PC-3 (cell line): ENCODE measurements at regions not wholly inside any gene's neighbourhood (a gene's known extent, or its start where the extent isn't known, plus 50 kb on each side); places are given as distances from the start of the nearest gene placed in this dataset.

ENCODE experiments used
- ATAC-seq: fragments of 200-7000 bp; cut with Tn5 transposase; 2 replicates; pipeline ENCODE4 v1.9.1; 2020; ENCODE audit warnings: mild to moderate bottlenecking, moderate library complexity
- BruUV-seq: library from RNA; stranded (reverse); fragments of 400-500 nt; replicated peaks from 2 replicates; lab custom pipeline; 2021; lab: Mats Ljungman, UMichigan
- CTCF ChIA-PET: fragments of 300-600 bp; sonication (Branson Sonifier 250); formaldehyde crosslinking; loops from one replicate; lab custom pipeline; 2022; ENCODE audit warnings: antibody characterized with exemption; lab: Charles Lee
- POLR2A ChIA-PET: fragments of 300-600 bp; sonication (Branson Sonifier 250); formaldehyde crosslinking; loops from one replicate; lab custom pipeline; 2022; ENCODE audit warnings: antibody characterized with exemption; ENCODE audit not compliant: unreplicated experiment; lab: Charles Lee
- DNase-seq: peaks from one replicate; pipeline ENCODE4 v3.0.0-alpha.2; 2015
- H2AFZ ChIP-seq: fragments of 300-600 bp; sonication (generic); 2 replicates; pipeline ENCODE4 v1.6.0; 2016; ENCODE audit warnings: antibody characterized with exemption, low read length
- H3F3A ChIP-seq: fragments of 300-600 bp; sonication (generic); one replicate; pipeline ENCODE4 v1.6.0; 2017; ENCODE audit warnings: antibody characterized with exemption, low read length, control low read depth, mild to moderate bottlenecking; ENCODE audit not compliant: unreplicated experiment
- H3K27ac ChIP-seq: fragments of 300-600 bp; sonication (generic); 2 replicates; pipeline ENCODE4 v1.5.1; 2016; ENCODE audit warnings: mild to moderate bottlenecking, low read length
- H3K27me3 ChIP-seq: fragments of 300-600 bp; sonication (generic); 2 replicates; pipeline ENCODE4 v1.6.1; 2016; ENCODE audit warnings: low read length, mixed read lengths
- H3K36me3 ChIP-seq: fragments of 300-600 bp; sonication (generic); 2 replicates; pipeline ENCODE4 v1.6.1; 2016; ENCODE audit warnings: low read depth, mixed run types, low read length, mixed read lengths
- H3K4me1 ChIP-seq: fragments of 300-600 bp; sonication (generic); 2 replicates; pipeline ENCODE4 v1.5.1; 2016; ENCODE audit warnings: low read length; ENCODE audit not compliant: insufficient read depth
- H3K4me2 ChIP-seq: fragments of 300-600 bp; sonication (generic); 2 replicates; pipeline ENCODE4 v1.6.0; 2016; ENCODE audit warnings: low read length
- H3K4me3 ChIP-seq: fragments of 300-600 bp; sonication (generic); 2 replicates; pipeline ENCODE4 v1.5.1; 2016; ENCODE audit warnings: mild to moderate bottlenecking, low read length, mixed read lengths
- H3K79me2 ChIP-seq: fragments of 300-600 bp; sonication (generic); 2 replicates; pipeline ENCODE4 v1.6.1; 2017; ENCODE audit warnings: low read length, mixed read lengths
- H3K9ac ChIP-seq: fragments of 300-600 bp; sonication (generic); 2 replicates; pipeline ENCODE4 v1.6.0; 2016; ENCODE audit warnings: mild to moderate bottlenecking, low read length
- H3K9me2 ChIP-seq: fragments of 300-600 bp; sonication (generic); replicated peaks from 2 replicates; pipeline ENCODE4 v1.6.1; 2016; ENCODE audit warnings: mixed run types, low read length, mixed read lengths
- H3K9me3 ChIP-seq: fragments of 300-600 bp; sonication (generic); 2 replicates; pipeline ENCODE4 v1.6.1; 2016; ENCODE audit warnings: low read length, mixed read lengths
- H4K20me1 ChIP-seq: fragments of 300-600 bp; sonication (generic); 2 replicates; pipeline ENCODE4 v1.6.1; 2016; ENCODE audit warnings: low read length, mixed read lengths
- EZH2 ChIP-seq: fragments of 300-600 bp; sonication (generic); IDR thresholded peaks from one replicate; pipeline ENCODE4 v1.6.1; 2017; ENCODE audit warnings: antibody characterized with exemption, mild to moderate bottlenecking, low read length; ENCODE audit not compliant: unreplicated experiment
- EZH2phosphoT487 ChIP-seq: fragments of 300-600 bp; sonication (generic); IDR thresholded peaks from 2 replicates; pipeline ENCODE4 v1.6.1; 2018; ENCODE audit warnings: mild to moderate bottlenecking, antibody characterized with exemption, low read length, borderline replicate concordance
- intact Hi-C: fragments of 100-400 bp; cut with micrococcal nuclease; formaldehyde crosslinking; loops from 2 replicates; pipeline ENCODE4 v1.9.0; 2023
- TF ChIP-seq, protein P1 (sequence below): fragments of 300-600 bp; sonication (generic); conservative IDR thresholded peaks from 2 replicates; pipeline ENCODE4 v1.5.1; 2017; ENCODE audit warnings: antibody characterized with exemption, low read depth, mild to moderate bottlenecking, low read length

DNA sequence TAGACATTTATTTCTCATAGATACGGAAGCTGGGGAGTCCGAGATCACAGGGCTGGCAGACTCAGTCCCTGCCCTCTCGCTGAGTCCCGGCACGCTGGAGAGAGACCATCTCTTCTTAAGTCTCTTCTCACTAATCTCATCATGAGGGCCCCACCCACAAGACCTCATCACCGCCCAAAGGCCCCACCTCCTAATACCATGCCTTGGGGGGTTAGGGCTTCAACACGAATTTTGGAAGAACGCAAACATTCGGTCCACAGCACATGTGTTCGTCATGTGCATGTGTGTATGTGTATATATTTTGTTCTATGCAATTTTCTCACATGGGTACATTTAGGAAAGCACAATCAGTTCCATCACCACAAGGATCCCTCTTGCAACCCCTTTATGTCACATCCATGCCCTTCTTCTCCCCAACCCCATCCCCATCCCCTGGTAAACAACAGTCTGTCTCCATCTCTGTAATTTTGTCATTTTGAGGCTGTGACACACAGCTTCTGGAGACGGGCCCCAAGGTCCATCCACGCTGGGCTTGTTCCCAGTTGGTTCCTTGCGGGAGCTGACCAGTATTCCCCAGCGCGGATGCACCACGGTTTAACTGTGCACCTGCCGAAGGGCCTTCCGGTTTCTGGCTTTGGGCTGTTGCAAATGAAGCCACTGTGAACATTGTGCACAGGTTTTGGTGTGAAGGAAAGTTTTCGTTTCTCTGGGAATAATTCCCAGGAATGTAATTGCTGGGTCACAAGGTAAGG lies 317.5 kb upstream of the DIO3 start:
- H4K20me1 ChIP-seq: no peaks in the 10 kb centered on the region
- no peaks in the 10 kb centered on the region for H3K9me3 ChIP-seq
- DNase-seq (no peak), ATAC-seq (no peak)
- H3K4me3 ChIP-seq: no peak overlapping the region
- no peaks in the 10 kb centered on the region for H3K36me3 ChIP-seq
- no peaks in the 10 kb centered on the region for H3F3A ChIP-seq
- H3K4me2 ChIP-seq: no peak overlapping the region
- TF ChIP-seq, protein P1, sequence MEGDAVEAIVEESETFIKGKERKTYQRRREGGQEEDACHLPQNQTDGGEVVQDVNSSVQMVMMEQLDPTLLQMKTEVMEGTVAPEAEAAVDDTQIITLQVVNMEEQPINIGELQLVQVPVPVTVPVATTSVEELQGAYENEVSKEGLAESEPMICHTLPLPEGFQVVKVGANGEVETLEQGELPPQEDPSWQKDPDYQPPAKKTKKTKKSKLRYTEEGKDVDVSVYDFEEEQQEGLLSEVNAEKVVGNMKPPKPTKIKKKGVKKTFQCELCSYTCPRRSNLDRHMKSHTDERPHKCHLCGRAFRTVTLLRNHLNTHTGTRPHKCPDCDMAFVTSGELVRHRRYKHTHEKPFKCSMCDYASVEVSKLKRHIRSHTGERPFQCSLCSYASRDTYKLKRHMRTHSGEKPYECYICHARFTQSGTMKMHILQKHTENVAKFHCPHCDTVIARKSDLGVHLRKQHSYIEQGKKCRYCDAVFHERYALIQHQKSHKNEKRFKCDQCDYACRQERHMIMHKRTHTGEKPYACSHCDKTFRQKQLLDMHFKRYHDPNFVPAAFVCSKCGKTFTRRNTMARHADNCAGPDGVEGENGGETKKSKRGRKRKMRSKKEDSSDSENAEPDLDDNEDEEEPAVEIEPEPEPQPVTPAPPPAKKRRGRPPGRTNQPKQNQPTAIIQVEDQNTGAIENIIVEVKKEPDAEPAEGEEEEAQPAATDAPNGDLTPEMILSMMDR: no peak
- no peak for TF ChIP-seq EZH2phosphoT487
- TF ChIP-seq EZH2: no peak
- H3K27ac ChIP-seq: no peak overlapping the region
- no peaks in the 10 kb centered on the region for H3K9me2 ChIP-seq
- H2AFZ ChIP-seq: no peak overlapping the region
- no peaks in the 10 kb centered on the region for H3K79me2 ChIP-seq
- peaks cover 11% of the 10 kb centered on the region for H3K4me1 ChIP-seq
- H3K27me3 ChIP-seq: no peaks in the 10 kb centered on the region
- H3K9ac ChIP-seq: no peak overlapping the region
- ChIA-PET CTCF (no interaction called here), POLR2A (no interaction called here)
- intact Hi-C loops: no loop called here
- no TSS peak for BruUV-seq

DNA sequence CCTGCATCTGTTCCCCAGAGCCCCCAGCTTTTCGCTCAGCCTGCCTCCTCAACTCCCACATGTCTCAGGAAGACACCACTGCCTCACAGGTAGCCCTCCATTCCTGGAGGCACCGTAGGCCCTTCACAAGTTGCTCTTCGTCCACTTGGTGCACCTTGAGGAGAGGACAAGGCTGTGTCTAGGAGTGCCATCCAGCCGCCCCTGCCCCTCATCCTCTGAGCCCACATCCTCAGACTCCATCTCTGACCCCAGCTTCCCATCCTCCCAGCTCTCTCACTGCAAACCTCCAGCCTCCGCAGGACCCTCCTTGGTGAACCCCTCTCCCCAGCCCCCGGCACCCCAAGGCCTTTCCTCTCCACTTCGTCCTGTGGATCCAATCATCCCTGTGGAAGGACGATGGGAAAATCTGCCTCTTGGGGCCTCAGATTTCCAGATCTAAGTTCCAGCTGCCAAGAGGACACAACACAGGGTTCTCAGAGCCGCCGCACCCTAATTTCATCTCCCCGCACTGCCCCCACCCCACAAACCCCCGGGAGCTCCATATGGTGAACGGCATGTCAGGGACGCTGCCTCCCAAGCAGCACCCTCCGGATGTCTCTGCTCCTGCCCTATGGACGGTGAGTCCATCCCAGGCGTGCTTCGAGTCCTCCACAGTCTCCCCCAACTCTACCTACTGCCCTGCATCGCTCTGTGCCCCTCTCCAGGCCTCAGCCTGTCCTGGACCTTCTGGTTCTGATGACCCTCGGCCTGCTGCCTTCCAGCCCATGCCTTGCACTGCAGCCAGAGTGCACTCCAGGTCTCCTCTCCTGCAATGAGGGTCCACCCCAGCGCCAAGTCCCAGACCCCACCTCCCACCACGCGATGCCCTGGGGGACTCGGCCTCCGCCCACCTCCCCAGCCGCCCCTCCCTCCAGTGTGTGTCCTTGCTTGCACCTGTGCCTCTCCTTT lies 314.1 kb upstream of the DIO3 start:
- peaks cover 5% of the 10 kb centered on the region for H3K4me1 ChIP-seq
- no peak overlapping the region for H3K4me2 ChIP-seq
- TF ChIP-seq EZH2phosphoT487 (no peak), EZH2 (no peak)
- TF ChIP-seq, protein P1: no peak
- no peaks in the 10 kb centered on the region for H3K79me2 ChIP-seq
- intact Hi-C loops: no loop called here
- CTCF ChIA-PET: no interaction called here
- DNase-seq (no peak), ATAC-seq (no peak)
- H3K27me3 ChIP-seq: no peaks in the 10 kb centered on the region
- no peak overlapping the region for H3K27ac ChIP-seq
- no peak overlapping the region for H2AFZ ChIP-seq
- BruUV-seq: no TSS peak
- H3K4me3 ChIP-seq: no peak overlapping the region
- no peaks in the 10 kb centered on the region for H4K20me1 ChIP-seq
- H3K36me3 ChIP-seq: no peaks in the 10 kb centered on the region
- POLR2A ChIA-PET: no interaction called here
- no peak overlapping the region for H3K9ac ChIP-seq
- H3K9me2 ChIP-seq: no peaks in the 10 kb centered on the region
- H3F3A ChIP-seq: no peaks in the 10 kb centered on the region
- no peaks in the 10 kb centered on the region for H3K9me3 ChIP-seq
